Esophagus (tissue), 2 donors: ENCODE measurements at regions not wholly inside any gene's neighbourhood (a gene's known extent, or its start where the extent isn't known, plus 50 kb on each side); places are given as distances from the start of the nearest gene placed in this dataset.

ENCODE experiments used
- H3K27ac ChIP-seq, 2 donors: one replicate each; pipeline ENCODE4 v1.5.1; 2013; ENCODE audit warnings: low read depth in 2 of 2, mild to moderate bottlenecking in 2 of 2, inconsistent platforms in 1 of 2, low read length in 1 of 2, moderate library complexity in 1 of 2
- H3K27me3 ChIP-seq, 2 donors: one replicate each; pipeline ENCODE4 v1.6.1; 2013; ENCODE audit warnings: low read length in 2 of 2, control low read depth in 1 of 2, mild to moderate bottlenecking in 1 of 2; ENCODE audit not compliant: insufficient read depth in 2 of 2, control insufficient read depth in 1 of 2
- H3K36me3 ChIP-seq, 2 donors: one replicate each; pipeline ENCODE4 v1.6.1; 2013; ENCODE audit warnings: low read length in 1 of 2; ENCODE audit not compliant: control insufficient read depth in 2 of 2, insufficient read depth in 2 of 2
- H3K4me1 ChIP-seq, 2 donors: one replicate each; pipeline ENCODE4 v1.6.1; 2013; ENCODE audit warnings: low read length in 1 of 2; ENCODE audit not compliant: control insufficient read depth in 2 of 2, insufficient read depth in 2 of 2
- H3K4me3 ChIP-seq, 2 donors: one replicate each; pipeline ENCODE4 v1.5.1; 2013; ENCODE audit warnings: low read length in 2 of 2, mild to moderate bottlenecking in 2 of 2, low read depth in 1 of 2, moderate library complexity in 1 of 2
- H3K9me3 ChIP-seq, 2 donors: one replicate each; pipeline ENCODE4 v1.6.1; 2013; ENCODE audit warnings: mild to moderate bottlenecking in 2 of 2, low read depth in 1 of 2, low read length in 1 of 2, moderate library complexity in 1 of 2; ENCODE audit not compliant: control insufficient read depth in 2 of 2, insufficient read depth in 1 of 2
- WGBS, 2 donors: extraction: QIAGEN DNeasy Blood & Tissue Kit; methylation state at CpG; one replicate each; pipeline ENCODE4 v1.1.7; 2013; 5-methylcytosine and 5-hydroxymethylcytosine counted together
- donor health status: healthy with polysubstance abuse.
- donor health status: Bipolar disorder and iron deficiency.

GRCh38 chr4:81562093-81562492, 90.4 kb upstream of the RASGEF1B start:
- WGBS, 2 donors = 63 to 77% methylated on average over 1 of the region's 1 CpG
- Histone ChIP-seq H3K27me3 (no peaks in the 10 kb centered on the region), H3K27ac (no peak overlapping the region), H3K9me3 (no peaks in the 10 kb centered on the region), H3K36me3 (no peaks in the 10 kb centered on the region), H3K4me3 (no peak overlapping the region), H3K4me1 (peaks cover 2 to 5% of the 10 kb centered on the region in 2 donors)

- Histone ChIP-seq H3K27ac (no peak overlapping the region), H3K4me1 (no peaks in the 10 kb centered on the region), H3K9me3 (no peaks in the 10 kb centered on the region), H3K36me3 (no peaks in the 10 kb centered on the region), H3K4me3 (no peak overlapping the region), H3K27me3 (no peaks in the 10 kb centered on the region)
Observed at GRCh38 chr4:81557306-81557705, 85.6 kb upstream of the RASGEF1B start.

- Histone ChIP-seq H3K9me3 (no peaks in the 10 kb centered on the region), H3K36me3 (no peaks in the 10 kb centered on the region), H3K4me3 (no peak overlapping the region), H3K4me1 (no peaks in the 10 kb centered on the region), H3K27me3 (no peaks in the 10 kb centered on the region), H3K27ac (no peak overlapping the region)
- 24 to 27% methylated on average over 3 of the region's 3 CpGs for WGBS, 2 donors
Observed at GRCh38 chr4:81555489-81555888, 83.8 kb upstream of the RASGEF1B start.

- 64% methylated on average over 1 of the region's 1 CpG for WGBS, 2 donors
- H3K36me3 ChIP-seq = no peaks in the 10 kb centered on the region
- H3K4me3 ChIP-seq = no peak overlapping the region
- H3K27ac ChIP-seq = no peak overlapping the region
- H3K9me3 ChIP-seq = no peaks in the 10 kb centered on the region
- no peaks in the 10 kb centered on the region for H3K27me3 ChIP-seq
- no peaks in the 10 kb centered on the region for H3K4me1 ChIP-seq
Observed at GRCh38 chr4:81552086-81552485, 80.4 kb upstream of the RASGEF1B start.

GRCh38 chr4:81550388-81550859, 78.7 kb upstream of the RASGEF1B start:
- no peaks in the 10 kb centered on the region for H3K36me3 ChIP-seq
- no peak overlapping the region for H3K27ac ChIP-seq
- 77 to 81% methylated on average over 5 of the region's 5 CpGs for WGBS, 2 donors
- no peaks in the 10 kb centered on the region for H3K27me3 ChIP-seq
- H3K9me3 ChIP-seq = no peaks in the 10 kb centered on the region
- H3K4me1 ChIP-seq = no peaks in the 10 kb centered on the region
- no peak overlapping the region for H3K4me3 ChIP-seq

GRCh38 chr4:81549984-81550383, 78.3 kb upstream of the RASGEF1B start:
- Histone ChIP-seq H3K27ac (no peak overlapping the region), H3K9me3 (no peaks in the 10 kb centered on the region), H3K36me3 (no peaks in the 10 kb centered on the region), H3K4me1 (no peaks in the 10 kb centered on the region), H3K27me3 (no peaks in the 10 kb centered on the region), H3K4me3 (no peak overlapping the region)
- 55 to 59% methylated on average over 7 of the region's 7 CpGs for WGBS, 2 donors

- H3K9me3 ChIP-seq = no peaks in the 10 kb centered on the region
- WGBS, 2 donors = 79 to 87% methylated on average over 2 of the region's 2 CpGs
- no peaks in the 10 kb centered on the region for H3K36me3 ChIP-seq
- no peaks in the 10 kb centered on the region for H3K27me3 ChIP-seq
- no peak overlapping the region for H3K4me3 ChIP-seq
- H3K27ac ChIP-seq = no peak overlapping the region
- no peaks in the 10 kb centered on the region for H3K4me1 ChIP-seq
Observed at GRCh38 chr4:81546777-81547176, 75.1 kb upstream of the RASGEF1B start.

- Histone ChIP-seq H3K27me3 (no peaks in the 10 kb centered on the region), H3K36me3 (no peaks in the 10 kb centered on the region), H3K4me1 (no peaks in the 10 kb centered on the region), H3K4me3 (no peak overlapping the region), H3K27ac (no peak overlapping the region), H3K9me3 (no peaks in the 10 kb centered on the region)
- 59 to 60% methylated on average over 4 of the region's 4 CpGs for WGBS, 2 donors
Observed at GRCh38 chr4:81541161-81541945, 69.6 kb upstream of the RASGEF1B start.

GRCh38 chr4:81538716-81539427, 67.2 kb upstream of the RASGEF1B start:
- 70 to 71% methylated on average over 6 of the region's 6 CpGs for WGBS, 2 donors
- no peaks in the 10 kb centered on the region for H3K36me3 ChIP-seq
- H3K9me3 ChIP-seq = no peaks in the 10 kb centered on the region
- H3K27ac ChIP-seq = no peak overlapping the region
- no peak overlapping the region for H3K4me3 ChIP-seq
- no peaks in the 10 kb centered on the region for H3K4me1 ChIP-seq
- H3K27me3 ChIP-seq = no peaks in the 10 kb centered on the region

- 50 to 65% methylated on average over 2 of the region's 2 CpGs for WGBS, 2 donors
- no peaks in the 10 kb centered on the region for H3K4me1 ChIP-seq
- H3K27ac ChIP-seq = no peak overlapping the region
- H3K27me3 ChIP-seq = no peaks in the 10 kb centered on the region
- H3K9me3 ChIP-seq = peaks cover 3 to 9% of the 10 kb centered on the region in 2 donors
- no peaks in the 10 kb centered on the region for H3K36me3 ChIP-seq
- no peak overlapping the region for H3K4me3 ChIP-seq
Observed at GRCh38 chr4:81531410-81531809, 59.7 kb upstream of the RASGEF1B start.
